Stimulated activated memory B cell treated with anti-CD40 and anti-IgM and Interleukin-4, amounts not matched to agents 10 μg/mL and 1 μg/mL and 100 μg/mL, for 72 hours (primary cell): ENCODE measurements at regions not wholly inside any gene's neighbourhood (a gene's known extent, or its start where the extent isn't known, plus 50 kb on each side); places are given as distances from the start of the nearest gene placed in this dataset.
A peak's percentile ranks its signal among the peaks of the same experiment; 100 is the strongest.
"Not testable (repeated sequence)": the region's sequence is repeated elsewhere in the genome, so short reads cannot be mapped to it uniquely, and the experiment has no call there.

Experiments
- ATAC-seq: fragments of 150-1000 bp; cut with Tn5 transposase; 2 replicates; pipeline ENCODE4 v1.10.0; 2021
- H3K27ac Mint-ChIP-seq: one replicate; pipeline ENCODE4 v1.8.0; 2022; ENCODE audit warnings: mild to moderate bottlenecking, mixed read lengths
- H3K27me3 Mint-ChIP-seq: one replicate; pipeline ENCODE4 v1.8.0; 2022; ENCODE audit warnings: mixed read lengths
- H3K36me3 Mint-ChIP-seq: one replicate; pipeline ENCODE4 v1.8.0; 2022; ENCODE audit warnings: mixed read lengths
- H3K4me1 Mint-ChIP-seq: one replicate; pipeline ENCODE4 v1.8.0; 2022; ENCODE audit warnings: mixed read lengths
- H3K4me3 Mint-ChIP-seq: one replicate; pipeline ENCODE4 v1.8.0; 2022; ENCODE audit warnings: mild to moderate bottlenecking, moderate library complexity, mixed read lengths
- H3K9me3 Mint-ChIP-seq: one replicate; pipeline ENCODE4 v1.8.0; 2022; ENCODE audit warnings: mixed read lengths

- not testable (repeated sequence) for H3K27me3 Mint-ChIP-seq, H3K36me3 Mint-ChIP-seq, ATAC-seq, H3K9me3 Mint-ChIP-seq, H3K4me3 Mint-ChIP-seq
- peak overlapping the region; percentile 84 for H3K27ac Mint-ChIP-seq
- H3K4me1 Mint-ChIP-seq, result peaks cover 34% of the 10 kb centered on the region
These were observed 79.3 kb upstream of the GRIN2A start for GRCh38 chr16:10261526-10261925.

GRCh38 chr16:10262377-10263132 lies 80.3 kb upstream of the GRIN2A start:
- H3K27ac Mint-ChIP-seq, result no peak overlapping the region
- ATAC-seq, result no peak
- no peak overlapping the region for H3K4me3 Mint-ChIP-seq
- no peaks in the 10 kb centered on the region for H3K9me3 Mint-ChIP-seq
- no peaks in the 10 kb centered on the region for H3K27me3 Mint-ChIP-seq
- no peaks in the 10 kb centered on the region for H3K36me3 Mint-ChIP-seq
- H3K4me1 Mint-ChIP-seq, result peaks cover 31% of the 10 kb centered on the region

GRCh38 chr16:10265770-10266615 lies 83.8 kb upstream of the GRIN2A start:
- ATAC-seq, result no peak
- no peaks in the 10 kb centered on the region for H3K9me3 Mint-ChIP-seq
- no peak overlapping the region for H3K27ac Mint-ChIP-seq
- H3K36me3 Mint-ChIP-seq, result no peaks in the 10 kb centered on the region
- peaks cover 7% of the 10 kb centered on the region for H3K4me1 Mint-ChIP-seq
- H3K4me3 Mint-ChIP-seq, result no peak overlapping the region
- no peaks in the 10 kb centered on the region for H3K27me3 Mint-ChIP-seq

- H3K27me3 Mint-ChIP-seq, result no peaks in the 10 kb centered on the region
- peaks cover 6% of the 10 kb centered on the region for H3K4me1 Mint-ChIP-seq
- ATAC-seq, result peak; percentile 90
- no peaks in the 10 kb centered on the region for H3K36me3 Mint-ChIP-seq
- H3K9me3 Mint-ChIP-seq, result peaks cover under 1% of the 10 kb centered on the region
- no peak overlapping the region for H3K4me3 Mint-ChIP-seq
- peak overlapping the region; percentile 22 for H3K27ac Mint-ChIP-seq
These were observed 84.6 kb upstream of the GRIN2A start for GRCh38 chr16:10266809-10267208.

- H3K9me3 Mint-ChIP-seq, result peaks cover 3% of the 10 kb centered on the region
- H3K36me3 Mint-ChIP-seq, result no peaks in the 10 kb centered on the region
- H3K27me3 Mint-ChIP-seq, result no peaks in the 10 kb centered on the region
- H3K4me1 Mint-ChIP-seq, result peaks cover 6% of the 10 kb centered on the region
- no peak for ATAC-seq
- H3K4me3 Mint-ChIP-seq, result no peak overlapping the region
- peak overlapping the region; percentile 34 for H3K27ac Mint-ChIP-seq
These were observed 87.4 kb upstream of the GRIN2A start for GRCh38 chr16:10269632-10270031.

- H3K27me3 Mint-ChIP-seq, H3K9me3 Mint-ChIP-seq, ATAC-seq, H3K36me3 Mint-ChIP-seq, H3K4me3 Mint-ChIP-seq, H3K27ac Mint-ChIP-seq: not testable (repeated sequence)
- peaks cover 15% of the 10 kb centered on the region for H3K4me1 Mint-ChIP-seq
These were observed 90.1 kb upstream of the GRIN2A start for GRCh38 chr16:10272250-10272854.

- peak overlapping the region; percentile 86 for H3K27ac Mint-ChIP-seq
- H3K4me3 Mint-ChIP-seq, H3K36me3 Mint-ChIP-seq, H3K9me3 Mint-ChIP-seq, H3K27me3 Mint-ChIP-seq: not testable (repeated sequence)
- peak; percentile 70 for ATAC-seq
- H3K4me1 Mint-ChIP-seq, result peaks cover 15% of the 10 kb centered on the region
These were observed 93.2 kb upstream of the GRIN2A start for GRCh38 chr16:10275214-10275996.

GRCh38 chr16:10277597-10277996 lies 95.4 kb upstream of the GRIN2A start:
- Mint-ChIP-seq H3K27me3 (no peaks in the 10 kb centered on the region), H3K4me3 (no peak overlapping the region), H3K4me1 (peaks cover 15% of the 10 kb centered on the region), H3K36me3 (peaks cover 9% of the 10 kb centered on the region), H3K9me3 (peaks cover 6% of the 10 kb centered on the region), H3K27ac (peak overlapping the region; percentile 27)
- no peak for ATAC-seq

- Mint-ChIP-seq H3K4me3 (no peak overlapping the region), H3K4me1 (peaks cover 12% of the 10 kb centered on the region), H3K27ac (no peak overlapping the region), H3K27me3 (no peaks in the 10 kb centered on the region), H3K36me3 (peaks cover 9% of the 10 kb centered on the region), H3K9me3 (peaks cover 6% of the 10 kb centered on the region)
- no peak for ATAC-seq
These were observed 98.3 kb upstream of the GRIN2A start for GRCh38 chr16:10280262-10281170.

GRCh38 chr16:10282367-10282766 lies 100.1 kb upstream of the GRIN2A start:
- H3K4me1 Mint-ChIP-seq, result no peaks in the 10 kb centered on the region
- ATAC-seq, result no peak
- no peak overlapping the region for H3K27ac Mint-ChIP-seq
- H3K36me3 Mint-ChIP-seq, result peaks cover 9% of the 10 kb centered on the region
- H3K4me3 Mint-ChIP-seq, result no peak overlapping the region
- peaks cover 6% of the 10 kb centered on the region for H3K9me3 Mint-ChIP-seq
- H3K27me3 Mint-ChIP-seq, result no peaks in the 10 kb centered on the region

- not testable (repeated sequence) for H3K36me3 Mint-ChIP-seq, ATAC-seq, H3K27ac Mint-ChIP-seq, H3K27me3 Mint-ChIP-seq, H3K4me1 Mint-ChIP-seq, H3K9me3 Mint-ChIP-seq, H3K4me3 Mint-ChIP-seq
These were observed 101.0 kb upstream of the GRIN2A start for GRCh38 chr16:10283246-10283645.

- H3K36me3 Mint-ChIP-seq, result peaks cover 20% of the 10 kb centered on the region
- not testable (repeated sequence) for H3K4me1 Mint-ChIP-seq, H3K27me3 Mint-ChIP-seq, ATAC-seq, H3K4me3 Mint-ChIP-seq, H3K27ac Mint-ChIP-seq
- peaks cover 17% of the 10 kb centered on the region for H3K9me3 Mint-ChIP-seq
These were observed 95.3 kb upstream of the ATF7IP2 start for GRCh38 chr16:10290467-10291105.

GRCh38 chr16:10292197-10292596 lies 93.7 kb upstream of the ATF7IP2 start:
- Mint-ChIP-seq H3K36me3 (peaks cover 20% of the 10 kb centered on the region), H3K9me3 (peaks cover 17% of the 10 kb centered on the region), H3K4me1 (peaks cover 20% of the 10 kb centered on the region)
- ATAC-seq, H3K4me3 Mint-ChIP-seq, H3K27me3 Mint-ChIP-seq, H3K27ac Mint-ChIP-seq: not testable (repeated sequence)

- not testable (repeated sequence) for H3K27me3 Mint-ChIP-seq, H3K4me3 Mint-ChIP-seq, ATAC-seq
- peaks cover 20% of the 10 kb centered on the region for H3K36me3 Mint-ChIP-seq
- peaks cover 28% of the 10 kb centered on the region for H3K4me1 Mint-ChIP-seq
- H3K27ac Mint-ChIP-seq, result peak overlapping the region; percentile 61
- H3K9me3 Mint-ChIP-seq, result peaks cover 17% of the 10 kb centered on the region
These were observed 92.9 kb upstream of the ATF7IP2 start for GRCh38 chr16:10292976-10293375.
